ENCODE measurements at regions not wholly inside any gene's neighbourhood (a gene's known extent, or its start where the extent isn't known, plus 50 kb on each side); places are given as distances from the start of the nearest gene placed in this dataset.

DNA sequence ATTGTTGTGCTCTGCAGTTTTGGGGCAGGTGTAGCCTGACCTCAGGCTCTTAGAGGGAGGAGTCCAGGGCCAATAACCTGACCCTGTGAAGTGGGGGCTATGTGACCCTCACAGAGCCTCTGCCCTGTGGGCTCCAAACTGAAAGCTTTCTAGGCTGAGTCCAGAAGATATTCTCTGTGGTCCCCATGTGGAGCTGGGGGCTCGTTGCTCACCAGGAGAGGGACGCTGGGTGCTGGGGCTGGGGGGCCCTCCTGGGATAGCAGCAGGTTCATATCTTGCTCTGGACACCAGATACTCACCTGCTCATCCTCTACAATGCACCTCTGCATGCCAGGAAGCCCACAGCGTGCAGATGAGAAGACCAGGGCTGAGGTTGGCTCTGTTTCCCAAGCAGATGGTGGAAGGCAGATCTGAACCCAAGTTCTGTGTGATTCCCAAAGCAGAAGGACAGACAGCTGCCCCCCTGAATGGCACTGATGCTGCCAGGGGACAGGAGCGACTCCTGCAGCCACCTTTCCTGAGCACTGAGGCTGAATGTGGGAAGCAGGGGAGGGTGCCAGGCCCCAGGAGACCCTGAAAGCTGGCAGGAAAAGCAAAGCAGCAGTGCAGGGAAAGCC is 1022.0 kb downstream of the TBC1D22A start:
- H3K27me3 Mint-ChIP-seq: peaks cover 4% of the 10 kb centered on the region
- H3K36me3 Mint-ChIP-seq (ENCODE audit: low read depth): no peaks in the 10 kb centered on the region
- CTCF ChIA-PET: no interaction called here
- H3K4me1 Mint-ChIP-seq: no peaks in the 10 kb centered on the region
- H3K4me3 Mint-ChIP-seq: no peak overlapping the region
- H3K9me3 Mint-ChIP-seq: no peaks in the 10 kb centered on the region
- POLR2A ChIA-PET: no interaction called here
- H3K27ac Mint-ChIP-seq: no peak overlapping the region
- DNase-seq: no peak

DNA sequence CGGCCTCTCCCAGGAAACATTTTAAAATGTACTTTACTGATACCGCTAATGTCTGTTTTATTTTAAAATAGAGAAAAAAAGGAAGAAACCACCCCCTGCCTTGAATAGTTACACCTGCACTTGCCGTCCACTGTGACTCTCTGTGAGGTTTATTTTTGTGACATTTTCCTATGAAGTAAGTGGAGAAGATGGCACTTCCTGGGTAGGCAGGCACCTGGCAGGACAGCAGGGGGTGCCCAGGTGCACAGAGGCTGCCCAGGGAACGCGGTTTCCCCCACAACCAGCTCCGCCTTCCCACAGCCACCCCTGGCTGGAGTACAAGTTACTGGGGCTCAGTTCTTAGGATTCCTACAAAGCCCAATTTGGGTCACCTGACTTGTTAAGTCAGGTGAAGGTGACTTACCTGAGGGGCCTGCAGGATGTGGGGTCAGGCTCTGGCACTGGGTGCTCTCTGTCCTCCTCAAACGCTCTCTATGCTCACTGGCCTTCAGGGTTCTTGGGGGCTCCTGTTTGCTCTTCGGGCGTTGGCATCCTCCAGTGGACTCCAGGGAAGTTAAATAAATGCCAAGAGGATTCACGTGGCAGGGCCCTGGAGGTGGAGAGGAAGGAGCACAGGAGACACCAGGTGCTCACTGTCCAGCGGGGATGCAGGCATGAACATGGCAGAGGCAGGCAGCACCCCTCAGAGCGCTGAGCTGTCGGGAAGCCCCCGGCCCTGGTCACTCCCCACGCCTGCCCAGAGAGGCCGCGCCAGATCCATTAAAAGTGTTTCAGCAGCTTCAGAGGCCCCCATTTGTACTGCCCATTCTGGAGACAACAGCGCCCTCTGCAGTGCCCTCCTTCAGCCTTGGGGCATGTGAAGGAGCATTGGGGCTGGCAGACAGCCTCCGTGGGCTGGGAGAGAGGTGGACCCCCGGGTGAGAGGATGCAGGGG is 1021.2 kb downstream of the TBC1D22A start:
- no peak for DNase-seq
- Mint-ChIP-seq H3K4me1 (no peaks in the 10 kb centered on the region), H3K36me3 (ENCODE audit: low read depth) (no peaks in the 10 kb centered on the region), H3K9me3 (no peaks in the 10 kb centered on the region), H3K27me3 (no peaks in the 10 kb centered on the region), H3K4me3 (no peak overlapping the region), H3K27ac (no peak overlapping the region)
- ChIA-PET CTCF (no interaction called here), POLR2A (no interaction called here)

DNA sequence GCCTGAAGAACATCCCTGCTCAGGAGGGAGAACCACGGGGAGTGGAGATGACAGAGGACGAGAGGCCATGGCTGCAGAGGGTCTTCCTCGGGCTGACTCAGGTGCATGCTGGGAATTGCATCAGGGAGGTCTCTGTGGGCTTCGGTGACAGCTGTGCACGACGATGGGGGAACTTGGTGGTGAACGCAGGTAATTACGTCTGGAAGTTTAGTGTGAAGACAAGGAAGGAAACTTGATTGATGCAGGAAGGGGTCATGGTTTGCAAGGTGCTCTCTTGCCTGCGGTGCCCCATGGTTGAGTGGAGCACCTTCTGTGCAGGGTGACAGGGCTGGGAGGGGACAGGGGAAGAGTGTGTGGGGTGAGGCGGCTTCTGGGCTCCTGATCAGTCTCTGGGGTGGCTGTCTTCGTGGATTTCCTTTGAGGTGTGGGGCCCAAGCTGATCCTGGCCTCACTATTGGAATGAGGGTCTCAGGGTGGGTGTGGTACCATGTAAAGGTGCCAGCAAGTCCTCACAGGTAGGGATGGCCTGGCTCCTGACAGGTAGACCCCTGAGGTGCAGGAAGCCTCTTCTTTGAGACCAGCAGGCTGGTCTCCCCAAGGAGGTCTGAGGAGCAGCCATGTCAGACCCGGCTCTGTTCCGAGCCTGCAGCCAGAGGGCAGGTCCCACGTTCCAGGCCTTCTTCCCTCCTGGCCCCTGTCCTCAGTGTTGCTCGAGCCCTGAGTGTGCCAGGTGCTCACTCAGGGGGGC is 1020.1 kb downstream of the TBC1D22A start:
- Mint-ChIP-seq H3K4me1 (no peaks in the 10 kb centered on the region), H3K9me3 (no peaks in the 10 kb centered on the region), H3K4me3 (no peak overlapping the region), H3K36me3 (ENCODE audit: low read depth) (no peaks in the 10 kb centered on the region), H3K27me3 (no peaks in the 10 kb centered on the region), H3K27ac (no peak overlapping the region)
- POLR2A ChIA-PET: no interaction called here
- CTCF ChIA-PET: no interaction called here
- DNase-seq: no peak

DNA sequence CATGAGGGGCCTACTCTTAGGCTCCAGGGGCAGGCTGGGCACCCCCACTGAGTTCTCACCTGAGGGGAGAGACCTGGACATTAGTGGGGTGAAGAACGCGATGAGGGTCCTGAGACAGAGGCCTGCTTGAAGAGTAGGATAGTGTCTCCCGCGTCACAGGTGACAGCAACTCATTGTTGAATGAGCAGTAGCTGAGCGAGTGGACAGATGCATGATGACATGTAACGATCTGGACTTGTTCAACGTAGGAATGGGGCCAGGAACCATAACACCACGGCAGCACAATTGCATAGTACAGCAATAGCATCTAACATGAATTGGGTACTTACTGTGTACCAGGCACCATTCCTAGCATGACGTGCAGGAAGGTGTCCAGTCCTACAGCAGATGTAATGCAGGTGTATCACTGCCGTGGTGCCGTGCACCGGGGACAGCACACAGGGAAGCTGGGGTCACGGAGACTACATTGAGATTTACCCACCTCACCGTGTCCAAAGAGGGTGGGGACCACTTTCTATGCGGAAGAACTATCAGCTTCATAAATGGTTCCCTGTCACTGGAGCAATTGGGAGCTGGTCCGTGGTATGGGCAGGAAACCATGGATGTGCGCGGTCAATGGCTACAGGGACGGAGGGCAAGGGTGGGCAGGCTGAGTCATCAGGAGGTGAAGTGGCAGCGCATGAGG is 1019.1 kb downstream of the TBC1D22A start:
- H3K36me3 Mint-ChIP-seq (ENCODE audit: low read depth): no peaks in the 10 kb centered on the region
- ChIA-PET CTCF (no interaction called here), POLR2A (no interaction called here)
- H3K27ac Mint-ChIP-seq: no peak overlapping the region
- H3K27me3 Mint-ChIP-seq: no peaks in the 10 kb centered on the region
- H3K4me1 Mint-ChIP-seq: no peaks in the 10 kb centered on the region
- H3K4me3 Mint-ChIP-seq: no peak overlapping the region
- no peak for DNase-seq
- no peaks in the 10 kb centered on the region for H3K9me3 Mint-ChIP-seq

DNA sequence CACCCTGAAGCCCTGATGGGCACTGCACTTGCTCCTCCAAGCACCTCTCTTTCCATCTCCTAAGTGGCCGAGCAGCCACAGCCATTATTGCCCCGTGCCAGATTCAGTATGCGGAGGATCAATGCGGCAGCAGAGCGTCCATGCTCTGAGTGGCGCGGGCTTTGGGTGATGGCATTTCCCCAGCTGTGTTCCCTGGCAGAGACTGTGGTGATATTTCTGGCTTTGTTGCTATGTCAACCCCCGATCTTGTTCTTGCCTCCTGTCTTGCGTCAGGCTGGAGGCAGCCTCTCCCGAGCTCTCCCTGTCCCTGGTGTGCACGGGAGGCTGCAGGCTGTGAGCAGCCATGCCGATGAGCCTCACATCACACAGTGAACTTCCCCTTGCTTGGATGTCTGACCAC is 1018.6 kb downstream of the TBC1D22A start:
- Mint-ChIP-seq H3K36me3 (ENCODE audit: low read depth) (no peaks in the 10 kb centered on the region), H3K9me3 (no peaks in the 10 kb centered on the region), H3K27me3 (no peaks in the 10 kb centered on the region), H3K27ac (no peak overlapping the region), H3K4me3 (no peak overlapping the region), H3K4me1 (no peaks in the 10 kb centered on the region)
- DNase-seq: no peak
- ChIA-PET POLR2A (no interaction called here), CTCF (no interaction called here)

DNA sequence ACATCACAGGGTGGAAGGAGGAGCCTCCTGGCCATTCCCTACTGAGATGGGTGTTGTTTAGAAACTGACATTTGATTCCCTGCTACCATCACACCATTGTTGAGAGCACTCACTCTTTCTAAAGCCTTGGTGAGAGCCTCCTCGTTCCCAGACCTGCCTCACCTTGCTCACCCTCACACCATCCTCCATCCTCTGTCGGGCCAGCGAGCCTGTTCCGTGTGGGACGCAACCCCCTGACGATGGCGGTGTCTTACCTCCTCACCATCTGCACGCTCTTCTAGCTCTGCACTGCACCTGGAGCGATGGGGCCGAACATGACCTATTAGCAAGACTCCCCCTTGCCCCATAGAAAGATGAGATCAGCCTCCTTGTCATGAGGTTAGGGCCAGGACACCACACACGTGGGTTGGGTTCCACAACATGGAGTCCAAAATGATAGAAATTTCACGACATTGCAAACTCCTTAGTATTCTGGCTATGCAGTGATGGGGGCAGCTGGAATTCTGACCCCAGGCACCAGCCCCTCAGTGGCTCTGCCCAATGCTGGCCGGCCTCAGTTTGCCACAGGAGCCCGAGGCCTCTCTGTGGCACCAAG is 1017.9 kb downstream of the TBC1D22A start:
- CTCF ChIA-PET: no interaction called here

DNA sequence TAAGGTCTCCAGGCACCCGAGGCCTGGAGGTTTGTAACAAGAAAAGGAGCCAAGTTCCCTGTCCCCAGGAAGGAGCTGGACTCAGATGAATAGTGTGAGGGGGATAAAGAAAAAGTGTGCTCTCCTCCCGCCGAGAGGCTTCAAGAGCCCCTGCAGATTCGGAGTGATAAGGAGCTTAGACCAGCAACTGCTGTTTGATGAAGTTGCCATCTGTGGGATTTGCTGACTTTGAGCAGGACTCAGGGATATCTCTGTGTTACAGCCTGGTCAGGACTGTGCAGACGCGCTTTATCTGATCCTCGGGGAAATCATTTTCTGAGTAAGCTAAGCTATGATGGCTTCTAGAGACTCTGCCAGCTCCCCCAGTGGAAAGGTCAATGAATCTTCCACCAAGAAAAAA is 1017.0 kb downstream of the TBC1D22A start:
- Mint-ChIP-seq H3K27me3 (no peaks in the 10 kb centered on the region), H3K27ac (no peak overlapping the region), H3K36me3 (ENCODE audit: low read depth) (no peaks in the 10 kb centered on the region), H3K4me3 (no peak overlapping the region), H3K4me1 (no peaks in the 10 kb centered on the region), H3K9me3 (no peaks in the 10 kb centered on the region)
- CTCF ChIA-PET: no interaction called here
- DNase-seq: no peak
- POLR2A ChIA-PET: no interaction called here

More for the DNA sequence above, 1017.9 kb downstream of the TBC1D22A start:
- H3K4me1 Mint-ChIP-seq: no peaks in the 10 kb centered on the region
- no peaks in the 10 kb centered on the region for H3K27me3 Mint-ChIP-seq
- POLR2A ChIA-PET: no interaction called here
- no peaks in the 10 kb centered on the region for H3K36me3 Mint-ChIP-seq (ENCODE audit: low read depth)
- no peak overlapping the region for H3K4me3 Mint-ChIP-seq
- H3K27ac Mint-ChIP-seq: no peak overlapping the region
- DNase-seq: no peak
- H3K9me3 Mint-ChIP-seq: no peaks in the 10 kb centered on the region

DNA sequence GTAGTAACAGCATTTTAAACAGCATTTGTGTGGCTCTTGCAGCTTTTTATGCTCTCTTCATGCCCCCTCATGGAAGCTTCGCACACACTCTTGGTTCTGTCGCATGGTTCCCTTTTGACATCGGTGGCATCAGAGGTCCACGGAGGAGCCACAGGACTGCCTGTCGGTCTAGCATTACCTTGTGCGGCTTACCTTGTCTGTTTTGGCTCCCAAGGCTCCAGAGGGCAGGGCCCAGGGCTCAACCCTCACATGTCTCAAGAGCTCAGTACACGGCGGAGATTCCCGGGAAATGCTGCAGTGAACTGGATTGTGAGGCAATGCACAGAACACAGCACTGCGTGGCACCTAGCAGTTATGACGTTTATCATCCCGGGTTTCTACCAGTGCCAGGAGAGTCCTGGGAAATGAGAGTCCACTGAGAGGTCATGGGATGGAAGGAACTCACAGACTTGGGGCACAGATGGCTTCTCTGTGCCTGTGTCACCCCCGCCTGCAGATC is 1015.8 kb downstream of the TBC1D22A start:
- Mint-ChIP-seq H3K4me3 (no peak overlapping the region), H3K9me3 (no peaks in the 10 kb centered on the region), H3K27me3 (no peaks in the 10 kb centered on the region), H3K27ac (no peak overlapping the region), H3K36me3 (ENCODE audit: low read depth) (no peaks in the 10 kb centered on the region), H3K4me1 (no peaks in the 10 kb centered on the region)
- ChIA-PET POLR2A (no interaction called here), CTCF (no interaction called here)
- DNase-seq: no peak

DNA sequence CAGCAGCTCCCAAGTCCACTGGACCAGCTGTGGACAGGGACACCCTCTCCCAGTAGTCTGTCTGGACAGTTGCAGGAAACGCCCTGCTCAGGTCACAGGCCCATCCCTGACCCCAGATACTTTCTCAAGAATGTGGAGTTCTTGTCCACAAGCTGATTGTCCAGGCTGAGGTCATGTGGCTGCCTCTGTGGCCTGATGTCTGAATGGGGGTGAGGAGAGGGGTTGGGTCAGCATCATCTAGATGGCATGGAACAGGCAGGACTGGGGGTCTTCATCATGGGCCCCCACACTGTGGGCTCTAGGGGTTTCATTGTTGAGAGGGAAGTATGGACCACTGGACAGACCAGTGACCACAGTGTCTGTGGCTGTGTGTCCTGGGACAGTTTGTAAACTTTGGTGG is 1015.0 kb downstream of the TBC1D22A start:
- Mint-ChIP-seq H3K4me3 (no peak overlapping the region), H3K36me3 (ENCODE audit: low read depth) (no peaks in the 10 kb centered on the region), H3K9me3 (no peaks in the 10 kb centered on the region), H3K4me1 (no peaks in the 10 kb centered on the region), H3K27me3 (no peaks in the 10 kb centered on the region), H3K27ac (no peak overlapping the region)
- ChIA-PET POLR2A (no interaction called here), CTCF (no interaction called here)
- DNase-seq: no peak

DNA sequence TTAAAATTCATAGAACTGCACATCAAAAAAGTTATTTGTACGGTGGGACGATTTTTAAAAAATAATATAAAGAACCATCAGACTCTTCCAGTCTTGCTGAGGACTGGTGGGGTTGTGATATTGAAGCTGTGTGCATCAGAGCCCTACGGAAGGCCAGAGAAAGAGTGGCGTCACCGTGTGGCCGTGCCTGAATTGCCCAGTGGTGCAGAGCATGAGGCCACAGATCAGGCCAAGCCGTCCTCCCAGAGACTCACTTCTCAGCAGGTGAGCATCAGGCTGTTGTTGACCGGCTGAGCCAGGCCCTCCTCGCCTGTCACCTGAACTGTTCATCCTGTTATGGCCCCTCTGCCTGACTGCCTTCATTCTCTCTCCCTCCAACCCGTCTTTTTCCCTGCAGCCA is 1013.9 kb downstream of the TBC1D22A start:
- Mint-ChIP-seq H3K36me3 (ENCODE audit: low read depth) (no peaks in the 10 kb centered on the region), H3K4me1 (no peaks in the 10 kb centered on the region), H3K4me3 (no peak overlapping the region), H3K27me3 (no peaks in the 10 kb centered on the region), H3K27ac (no peak overlapping the region), H3K9me3 (no peaks in the 10 kb centered on the region)
- DNase-seq: no peak
- POLR2A ChIA-PET: no interaction called here
- CTCF ChIA-PET: no interaction called here

DNA sequence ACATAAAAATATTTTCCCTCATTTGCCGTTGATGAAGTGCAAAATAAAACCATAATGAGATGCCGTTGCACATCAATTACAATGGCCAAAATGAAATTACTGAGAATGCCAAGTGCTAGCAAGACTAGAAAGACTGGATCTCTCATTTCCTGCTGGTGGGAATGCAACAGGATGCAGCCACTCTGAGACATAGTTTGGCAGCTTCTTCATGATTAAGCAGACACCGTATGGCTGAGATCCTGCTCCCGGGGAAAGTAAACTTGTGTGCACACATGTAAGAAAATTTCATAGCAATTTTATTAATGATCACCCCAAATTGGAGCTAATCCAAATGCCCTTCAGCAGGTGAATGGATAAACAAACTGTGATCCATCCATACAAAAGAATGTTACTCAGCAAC is 1013.2 kb downstream of the TBC1D22A start:
- DNase-seq: no peak
- no peaks in the 10 kb centered on the region for H3K4me1 Mint-ChIP-seq
- H3K36me3 Mint-ChIP-seq (ENCODE audit: low read depth): no peaks in the 10 kb centered on the region
- H3K27ac Mint-ChIP-seq: no peak overlapping the region
- H3K9me3 Mint-ChIP-seq: no peaks in the 10 kb centered on the region
- H3K4me3 Mint-ChIP-seq: no peak overlapping the region
- CTCF ChIA-PET: no interaction called here
- POLR2A ChIA-PET: no interaction called here
- no peaks in the 10 kb centered on the region for H3K27me3 Mint-ChIP-seq

DNA sequence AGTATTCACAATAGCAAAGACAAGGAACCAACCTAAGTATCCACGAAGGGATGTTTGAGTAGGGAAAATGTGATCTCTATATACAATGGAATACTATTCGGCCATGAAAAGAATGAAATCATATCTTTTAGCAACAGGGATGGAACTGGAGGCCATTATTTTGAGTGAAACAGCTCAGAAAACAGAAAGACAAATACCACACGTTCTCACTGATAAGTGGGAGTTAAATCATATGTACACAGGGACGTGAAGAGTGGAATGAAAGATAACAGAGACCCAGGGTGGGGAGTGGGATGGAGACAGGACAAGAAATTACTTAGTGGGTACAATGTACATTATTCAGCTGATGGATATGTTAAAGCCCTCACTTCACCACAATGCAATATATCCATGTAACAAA is 1012.7 kb downstream of the TBC1D22A start:
- no peak overlapping the region for H3K4me3 Mint-ChIP-seq
- CTCF ChIA-PET: no interaction called here
- no peak overlapping the region for H3K27ac Mint-ChIP-seq
- no peaks in the 10 kb centered on the region for H3K36me3 Mint-ChIP-seq (ENCODE audit: low read depth)
- POLR2A ChIA-PET: no interaction called here
- DNase-seq: no peak
- H3K4me1 Mint-ChIP-seq: no peaks in the 10 kb centered on the region
- no peaks in the 10 kb centered on the region for H3K27me3 Mint-ChIP-seq
- no peaks in the 10 kb centered on the region for H3K9me3 Mint-ChIP-seq

DNA sequence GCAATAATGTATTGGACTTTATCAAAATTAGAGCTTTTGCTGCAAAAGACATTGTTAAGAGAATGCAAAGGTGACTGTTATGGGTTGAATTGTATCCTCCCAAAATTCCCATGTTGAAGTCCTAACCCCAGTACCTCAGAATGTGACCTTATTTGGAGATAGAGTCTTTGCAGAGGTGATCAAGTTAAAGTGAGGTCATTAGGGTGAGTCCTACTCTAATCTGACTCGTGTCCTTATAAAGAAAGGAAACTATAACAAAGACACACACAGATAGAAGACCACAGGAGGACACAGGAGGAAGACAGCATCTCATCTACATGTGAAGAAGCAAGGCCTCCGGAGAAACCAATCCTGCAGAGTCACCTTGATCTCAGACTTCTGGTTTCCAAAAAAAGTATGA is 1011.2 kb downstream of the TBC1D22A start:
- DNase-seq: no peak
- POLR2A ChIA-PET: no interaction called here
- CTCF ChIA-PET: no interaction called here
- Mint-ChIP-seq H3K4me1 (no peaks in the 10 kb centered on the region), H3K9me3 (no peaks in the 10 kb centered on the region), H3K4me3 (no peak overlapping the region), H3K27me3 (no peaks in the 10 kb centered on the region), H3K27ac (no peak overlapping the region), H3K36me3 (ENCODE audit: low read depth) (no peaks in the 10 kb centered on the region)

Measured in activated CD4-positive, alpha-beta T cell treated with anti-CD3 and anti-CD28 coated beads, Interleukin-2, amount 10 ng/mL, durations not matched to agents 7 days and 5 days (primary cell).